ENCODE measurements at regions not wholly inside any gene's neighbourhood (a gene's known extent, or its start where the extent isn't known, plus 50 kb on each side); places are given as distances from the start of the nearest gene placed in this dataset.

GRCh38 chr21:35346697-35347096 lies 297.6 kb upstream of the RUNX1 start:
- DNase-seq (no peak), ATAC-seq (no peak)
- WGBS = 70% methylated on average over 4 of the region's 4 CpGs
- intact Hi-C loops (cut with DNase I) = no loop called here
- no peaks in the 10 kb centered on the region for H3K4me1 ChIP-seq (ENCODE audit: control insufficient read depth, insufficient read depth, low read length)
- H3K4me3 ChIP-seq (ENCODE audit: low read length) = no peak overlapping the region
- no peak overlapping the region for H3K27ac ChIP-seq (ENCODE audit: low read length)
- no peaks in the 10 kb centered on the region for H3K27me3 ChIP-seq (ENCODE audit: control insufficient read depth, insufficient read depth)
- H3K9me3 ChIP-seq (ENCODE audit: control insufficient read depth, low read length) = no peaks in the 10 kb centered on the region

- no peak for DNase-seq
- H3K27me3 ChIP-seq (ENCODE audit: control insufficient read depth, insufficient read depth) = no peaks in the 10 kb centered on the region
- intact Hi-C loops (cut with DNase I) = no loop called here
Measured at GRCh38 chr21:35345954-35346353, 296.9 kb upstream of the RUNX1 start.

GRCh38 chr21:35344582-35344981 lies 295.5 kb upstream of the RUNX1 start:
- no peak overlapping the region for H3K27ac ChIP-seq (ENCODE audit: low read length)
- H3K4me1 ChIP-seq (ENCODE audit: control insufficient read depth, insufficient read depth, low read length) = no peaks in the 10 kb centered on the region
- no peaks in the 10 kb centered on the region for H3K9me3 ChIP-seq (ENCODE audit: control insufficient read depth, low read length)
- ATAC-seq (no peak), DNase-seq (no peak)
- intact Hi-C loops (cut with DNase I) = no loop called here
- no peaks in the 10 kb centered on the region for H3K27me3 ChIP-seq (ENCODE audit: control insufficient read depth, insufficient read depth)
- WGBS = 88% methylated on average over 4 of the region's 4 CpGs
- H3K4me3 ChIP-seq (ENCODE audit: low read length) = no peak overlapping the region

More at GRCh38 chr21:35345954-35346353, 296.9 kb upstream of the RUNX1 start:
- ATAC-seq = no peak
- Histone ChIP-seq H3K27ac (ENCODE audit: low read length) (no peak overlapping the region), H3K4me1 (ENCODE audit: control insufficient read depth, insufficient read depth, low read length) (no peaks in the 10 kb centered on the region), H3K4me3 (ENCODE audit: low read length) (no peak overlapping the region), H3K9me3 (ENCODE audit: control insufficient read depth, low read length) (no peaks in the 10 kb centered on the region)

GRCh38 chr21:35343046-35343819 lies 294.1 kb upstream of the RUNX1 start:
- DNase-seq (no peak), ATAC-seq (no peak)
- Histone ChIP-seq H3K9me3 (ENCODE audit: control insufficient read depth, low read length) (no peaks in the 10 kb centered on the region), H3K4me1 (ENCODE audit: control insufficient read depth, insufficient read depth, low read length) (no peaks in the 10 kb centered on the region), H3K27me3 (ENCODE audit: control insufficient read depth, insufficient read depth) (no peaks in the 10 kb centered on the region), H3K4me3 (ENCODE audit: low read length) (no peak overlapping the region), H3K27ac (ENCODE audit: low read length) (no peak overlapping the region)
- intact Hi-C loops (cut with DNase I) = no loop called here
- 77% methylated on average over 6 of the region's 6 CpGs for WGBS

GRCh38 chr21:35342440-35342839 lies 293.3 kb upstream of the RUNX1 start:
- Histone ChIP-seq H3K27ac (ENCODE audit: low read length) (no peak overlapping the region), H3K4me1 (ENCODE audit: control insufficient read depth, insufficient read depth, low read length) (no peaks in the 10 kb centered on the region), H3K9me3 (ENCODE audit: control insufficient read depth, low read length) (no peaks in the 10 kb centered on the region), H3K4me3 (ENCODE audit: low read length) (no peak overlapping the region), H3K27me3 (ENCODE audit: control insufficient read depth, insufficient read depth) (no peaks in the 10 kb centered on the region)
- ATAC-seq = no peak
- WGBS = 72% methylated on average over 4 of the region's 4 CpGs
- intact Hi-C loops (cut with DNase I) = no loop called here
- no peak for DNase-seq

GRCh38 chr21:35340273-35340672 lies 291.2 kb upstream of the RUNX1 start:
- DNase-seq (no peak), ATAC-seq (no peak)
- 86% methylated on average over 2 of the region's 2 CpGs for WGBS
- intact Hi-C loops (cut with DNase I) = no loop called here
- H3K4me1 ChIP-seq (ENCODE audit: control insufficient read depth, insufficient read depth, low read length) = no peaks in the 10 kb centered on the region
- H3K27ac ChIP-seq (ENCODE audit: low read length) = no peak overlapping the region
- no peak overlapping the region for H3K4me3 ChIP-seq (ENCODE audit: low read length)
- H3K27me3 ChIP-seq (ENCODE audit: control insufficient read depth, insufficient read depth) = no peaks in the 10 kb centered on the region
- H3K9me3 ChIP-seq (ENCODE audit: control insufficient read depth, low read length) = no peaks in the 10 kb centered on the region

GRCh38 chr21:35338881-35339632 lies 290.0 kb upstream of the RUNX1 start:
- intact Hi-C loops (cut with DNase I) = no loop called here
- ATAC-seq (no peak), DNase-seq (no peak)
- H3K4me1 ChIP-seq (ENCODE audit: control insufficient read depth, insufficient read depth, low read length) = no peaks in the 10 kb centered on the region
- H3K27me3 ChIP-seq (ENCODE audit: control insufficient read depth, insufficient read depth) = no peaks in the 10 kb centered on the region
- no peaks in the 10 kb centered on the region for H3K9me3 ChIP-seq (ENCODE audit: control insufficient read depth, low read length)
- H3K4me3 ChIP-seq (ENCODE audit: low read length) = no peak overlapping the region
- H3K27ac ChIP-seq (ENCODE audit: low read length) = no peak overlapping the region
- WGBS = 87% methylated on average over 6 of the region's 6 CpGs

- DNase-seq (no peak), ATAC-seq (no peak)
- H3K9me3 ChIP-seq (ENCODE audit: control insufficient read depth, low read length) = no peaks in the 10 kb centered on the region
- no peak overlapping the region for H3K27ac ChIP-seq (ENCODE audit: low read length)
- intact Hi-C loops (cut with DNase I) = no loop called here
- no peak overlapping the region for H3K4me3 ChIP-seq (ENCODE audit: low read length)
- WGBS = 74% methylated on average over 1 of the region's 1 CpG
- no peaks in the 10 kb centered on the region for H3K27me3 ChIP-seq (ENCODE audit: control insufficient read depth, insufficient read depth)
- no peaks in the 10 kb centered on the region for H3K4me1 ChIP-seq (ENCODE audit: control insufficient read depth, insufficient read depth, low read length)
Measured at GRCh38 chr21:35338281-35338680, 289.2 kb upstream of the RUNX1 start.

GRCh38 chr21:35337573-35337972 lies 288.5 kb upstream of the RUNX1 start:
- no peak for ATAC-seq
- WGBS = 91% methylated on average over 7 of the region's 7 CpGs
- H3K27me3 ChIP-seq (ENCODE audit: control insufficient read depth, insufficient read depth) = no peaks in the 10 kb centered on the region

GRCh38 chr21:35336534-35336933 lies 287.4 kb upstream of the RUNX1 start:
- Histone ChIP-seq H3K4me3 (ENCODE audit: low read length) (no peak overlapping the region), H3K9me3 (ENCODE audit: control insufficient read depth, low read length) (no peaks in the 10 kb centered on the region), H3K27ac (ENCODE audit: low read length) (no peak overlapping the region), H3K4me1 (ENCODE audit: control insufficient read depth, insufficient read depth, low read length) (no peaks in the 10 kb centered on the region), H3K27me3 (ENCODE audit: control insufficient read depth, insufficient read depth) (no peaks in the 10 kb centered on the region)
- WGBS = 83% methylated on average over 2 of the region's 2 CpGs
- intact Hi-C loops (cut with DNase I) = no loop called here
- DNase-seq = no peak
- ATAC-seq = no peak

More at GRCh38 chr21:35337573-35337972, 288.5 kb upstream of the RUNX1 start:
- no peaks in the 10 kb centered on the region for H3K4me1 ChIP-seq (ENCODE audit: control insufficient read depth, insufficient read depth, low read length)
- no peak overlapping the region for H3K4me3 ChIP-seq (ENCODE audit: low read length)
- no peak for DNase-seq
- intact Hi-C loops (cut with DNase I) = no loop called here
- no peaks in the 10 kb centered on the region for H3K9me3 ChIP-seq (ENCODE audit: control insufficient read depth, low read length)
- no peak overlapping the region for H3K27ac ChIP-seq (ENCODE audit: low read length)

GRCh38 chr21:35335951-35336446 lies 286.9 kb upstream of the RUNX1 start:
- H3K9me3 ChIP-seq (ENCODE audit: control insufficient read depth, low read length) = no peaks in the 10 kb centered on the region
- H3K27ac ChIP-seq (ENCODE audit: low read length) = no peak overlapping the region
- H3K4me1 ChIP-seq (ENCODE audit: control insufficient read depth, insufficient read depth, low read length) = no peaks in the 10 kb centered on the region
- DNase-seq (no peak), ATAC-seq (no peak)
- 93% methylated on average over 3 of the region's 3 CpGs for WGBS
- H3K27me3 ChIP-seq (ENCODE audit: control insufficient read depth, insufficient read depth) = no peaks in the 10 kb centered on the region
- intact Hi-C loops (cut with DNase I) = no loop called here
- no peak overlapping the region for H3K4me3 ChIP-seq (ENCODE audit: low read length)
